T-cell (primary cell): ENCODE measurements at regions not wholly inside any gene's neighbourhood (a gene's known extent, or its start where the extent isn't known, plus 50 kb on each side); places are given as distances from the start of the nearest gene placed in this dataset.

ENCODE experiments used
- ATAC-seq, 4 experiments: fragments of 200-7000 bp in 3 of 4; fragments of 150-1000 bp in 1 of 4; cut with Tn5 transposase; replicated peaks in 1 of 4; 1 replicate in 3 of 4; 2 replicates in 1 of 4; pipeline ENCODE4 v1.10.0; 2021; ENCODE audit warnings: moderate library complexity in 3 of 4, mild to moderate bottlenecking in 2 of 4, moderate number of reproducible peaks in 1 of 4
- CTCF ChIA-PET, 2 donors: fragments of 300-600 bp; sonication (Branson Sonifier 250); formaldehyde crosslinking; loops; one replicate each; lab custom pipeline; 2022; ENCODE audit warnings: antibody characterized with exemption in 2 of 2; lab: Charles Lee
- POLR2A ChIA-PET, 2 donors: fragments of 300-600 bp; sonication (Branson Sonifier 250); formaldehyde crosslinking; loops; one replicate each; lab custom pipeline; 2022; ENCODE audit warnings: antibody characterized with exemption in 2 of 2; lab: Charles Lee
- DNase-seq, 35 experiments: peaks; one replicate each; pipeline versions ENCODE4 v3.0.0 to v3.0.0-alpha.2; 2013 to 2023
- H3K27ac ChIP-seq: one replicate; pipeline ENCODE4 v1.5.1; 2013; ENCODE audit warnings: low read length
- H3K27me3 ChIP-seq, 2 experiments: replicated peaks in 1 of 2; 1 replicate in 1 of 2; 2 replicates in 1 of 2; pipeline versions ENCODE4 v1.6.1 to v1.7.0; 2013; ENCODE audit warnings: low read length in 1 of 2, mixed read lengths in 1 of 2; ENCODE audit not compliant: control insufficient read depth in 2 of 2, insufficient read depth in 2 of 2; ENCODE audit errors: extremely low read depth in 1 of 2
- H3K36me3 ChIP-seq, 2 donors: 1 replicate in 1 of 2; 2 replicates in 1 of 2; pipeline versions ENCODE4 v1.6.1 to v1.7.0; 2013; ENCODE audit warnings: low read length in 1 of 2; ENCODE audit not compliant: control insufficient read depth in 2 of 2, insufficient read depth in 1 of 2; ENCODE audit errors: extremely low read depth in 1 of 2
- H3K4me1 ChIP-seq, 2 experiments: 1 replicate in 1 of 2; 2 replicates in 1 of 2; pipeline versions ENCODE4 v1.6.1 to v1.7.0; 2013; ENCODE audit warnings: low read length in 2 of 2, mixed read lengths in 1 of 2; ENCODE audit not compliant: insufficient read depth in 2 of 2, control insufficient read depth in 1 of 2; ENCODE audit errors: extremely low read depth in 1 of 2
- H3K4me3 ChIP-seq, 2 donors: 1 replicate in 1 of 2; 2 replicates in 1 of 2; pipeline versions ENCODE4 v1.5.1 to v1.7.0; 2013; ENCODE audit warnings: mild to moderate bottlenecking in 2 of 2, low read length in 1 of 2, moderate library complexity in 1 of 2; ENCODE audit not compliant: control insufficient read depth in 1 of 2; ENCODE audit errors: extremely low read depth in 1 of 2
- H3K9me3 ChIP-seq: 2 replicates; pipeline ENCODE4 v1.7.0; 2013
- H3K27ac Mint-ChIP-seq, 2 donors: one replicate each; pipeline ENCODE4 v1.8.0; 2020 to 2021; ENCODE audit warnings: mild to moderate bottlenecking in 2 of 2, mixed read lengths in 2 of 2
- H3K27me3 Mint-ChIP-seq, 2 donors: one replicate each; pipeline ENCODE4 v1.8.0; 2021 to 2022; ENCODE audit warnings: mixed read lengths in 2 of 2
- H3K36me3 Mint-ChIP-seq: one replicate; pipeline ENCODE4 v1.8.0; 2021; ENCODE audit warnings: mixed read lengths
- H3K4me1 Mint-ChIP-seq, 3 donors: one replicate each; pipeline ENCODE4 v1.8.0; 2020 to 2022; ENCODE audit warnings: mixed read lengths in 3 of 3, mild to moderate bottlenecking in 1 of 3
- H3K4me3 Mint-ChIP-seq, 3 donors: one replicate each; pipeline ENCODE4 v1.8.0; 2020 to 2022; ENCODE audit warnings: mild to moderate bottlenecking in 3 of 3, mixed read lengths in 3 of 3, moderate library complexity in 3 of 3
- H3K9me3 Mint-ChIP-seq, 3 donors: one replicate each; pipeline ENCODE4 v1.8.0; 2020 to 2022; ENCODE audit warnings: mixed read lengths in 3 of 3
- WGBS: methylation state at CpG from one replicate; pipeline ENCODE4 v1.1.5; 2013; ENCODE audit warnings: missing lambda C conversion rate; ENCODE audit not compliant: insufficient coverage; 5-methylcytosine and 5-hydroxymethylcytosine counted together

DNA sequence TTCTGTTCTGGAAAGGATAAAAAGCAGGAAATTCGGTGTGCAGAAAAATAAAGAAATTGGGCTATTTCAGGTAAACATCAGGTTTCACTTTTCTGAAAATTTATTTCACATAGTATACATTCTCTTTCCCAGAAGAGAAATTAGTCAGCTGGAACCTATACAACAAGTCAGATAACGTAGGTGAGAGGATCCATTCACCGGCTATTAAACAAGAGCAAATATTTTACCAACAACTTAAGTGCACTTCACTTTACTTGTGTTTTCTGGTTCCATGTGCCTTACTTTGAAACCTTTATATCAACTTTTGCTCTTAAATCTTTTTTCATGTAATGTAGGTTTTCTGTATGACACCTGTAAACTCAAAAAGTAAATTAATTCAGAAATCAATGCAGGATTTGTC lies 839.7 kb downstream of the CDH11 start:
- H3K36me3 Mint-ChIP-seq: no peaks in the 10 kb centered on the region

DNA sequence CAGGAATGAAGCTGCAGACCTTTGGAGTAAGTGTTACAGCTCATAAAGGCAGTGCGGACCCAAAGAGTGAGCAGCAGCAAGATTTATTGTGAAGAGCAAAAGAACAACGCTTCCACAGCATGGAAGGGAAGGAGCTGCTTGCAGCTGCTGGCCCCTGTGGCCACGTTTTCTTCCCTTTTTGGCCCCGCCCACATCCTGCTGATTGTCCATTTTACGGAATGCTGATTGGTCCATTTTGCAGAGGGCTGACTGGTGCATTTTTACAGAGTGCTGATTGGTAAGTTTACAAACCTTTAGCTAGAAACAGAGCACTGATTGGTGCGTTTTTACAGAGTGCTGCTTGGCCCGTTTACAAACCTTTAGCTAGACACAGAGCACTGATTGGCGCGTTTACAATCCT lies 841.5 kb downstream of the CDH11 start:
- DNase-seq (no peak), ATAC-seq (no peak)
- Histone ChIP-seq H3K36me3 (no peaks in the 10 kb centered on the region), H3K27me3 (no peaks in the 10 kb centered on the region), H3K4me3 (no peak overlapping the region), H3K27ac (no peak overlapping the region), H3K9me3 (no peaks in the 10 kb centered on the region), H3K4me1 (no peaks in the 10 kb centered on the region)
- ChIA-PET POLR2A (no interaction called here), CTCF (interaction anchor here in 1 of 2 donors (0.6 kb wide), 1 partner anchor 9 kb away, joined by 3 read pairs; no protein-coding TSS in a partner anchor)
- Mint-ChIP-seq H3K4me1 (no peaks in the 10 kb centered on the region), H3K27me3 (no peaks in the 10 kb centered on the region), H3K27ac (no peak overlapping the region), H3K36me3 (no peaks in the 10 kb centered on the region), H3K9me3 (peaks cover 20 to 40% (median 40%) of the 10 kb centered on the region in 3 donors), H3K4me3 (no peak overlapping the region)
- 86% methylated on average over 2 of the region's 9 CpGs for WGBS

More for the DNA sequence above, 839.7 kb downstream of the CDH11 start:
- no peaks in the 10 kb centered on the region for H3K4me1 Mint-ChIP-seq
- ChIA-PET CTCF (no interaction called here), POLR2A (no interaction called here)
- H3K27me3 Mint-ChIP-seq: no peaks in the 10 kb centered on the region
- DNase-seq (no peak), ATAC-seq (no peak)
- peaks cover 2% of the 10 kb centered on the region for H3K9me3 ChIP-seq
- no peaks in the 10 kb centered on the region for H3K4me1 ChIP-seq
- no peak overlapping the region for H3K4me3 Mint-ChIP-seq
- no peak overlapping the region for H3K27ac Mint-ChIP-seq
- H3K9me3 Mint-ChIP-seq: peaks cover 20 to 33% (median 33%) of the 10 kb centered on the region in 3 donors
- WGBS: no CpG with 5 or more reads among the region's 3 CpGs
- no peak overlapping the region for H3K27ac ChIP-seq
- H3K4me3 ChIP-seq: no peak overlapping the region
- H3K27me3 ChIP-seq: no peaks in the 10 kb centered on the region
- no peaks in the 10 kb centered on the region for H3K36me3 ChIP-seq

DNA sequence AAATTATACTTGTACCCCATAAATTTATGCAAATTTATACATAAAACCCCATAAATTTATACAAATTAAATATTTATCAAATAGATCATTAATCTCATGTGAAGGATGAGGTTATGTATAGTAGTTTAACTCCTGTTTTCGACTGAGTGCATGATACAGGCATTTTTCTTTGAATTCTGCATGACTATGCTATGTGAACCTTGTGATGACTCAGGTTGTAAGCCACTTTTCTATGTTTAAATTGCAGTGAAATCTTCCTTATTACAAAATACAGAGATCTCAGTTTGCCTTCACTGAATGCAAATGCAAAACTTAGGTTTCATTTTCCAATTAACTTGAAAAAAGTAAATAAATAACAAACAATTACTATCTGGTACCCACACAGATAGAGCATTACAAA lies 843.7 kb downstream of the CDH11 start:
- Mint-ChIP-seq H3K27me3 (no peaks in the 10 kb centered on the region), H3K9me3 (peaks cover 20 to 36% (median 32%) of the 10 kb centered on the region in 3 donors), H3K4me3 (no peak overlapping the region), H3K36me3 (no peaks in the 10 kb centered on the region), H3K4me1 (no peaks in the 10 kb centered on the region), H3K27ac (no peak overlapping the region)
- POLR2A ChIA-PET: no interaction called here
- Histone ChIP-seq H3K27me3 (no peaks in the 10 kb centered on the region), H3K36me3 (no peaks in the 10 kb centered on the region), H3K9me3 (peaks cover under 1% of the 10 kb centered on the region), H3K27ac (no peak overlapping the region), H3K4me3 (no peak overlapping the region), H3K4me1 (no peaks in the 10 kb centered on the region)
- WGBS: no CpG with 5 or more reads among the region's 1 CpG
- no peak for DNase-seq
- CTCF ChIA-PET: no interaction called here
- ATAC-seq: no peak

DNA sequence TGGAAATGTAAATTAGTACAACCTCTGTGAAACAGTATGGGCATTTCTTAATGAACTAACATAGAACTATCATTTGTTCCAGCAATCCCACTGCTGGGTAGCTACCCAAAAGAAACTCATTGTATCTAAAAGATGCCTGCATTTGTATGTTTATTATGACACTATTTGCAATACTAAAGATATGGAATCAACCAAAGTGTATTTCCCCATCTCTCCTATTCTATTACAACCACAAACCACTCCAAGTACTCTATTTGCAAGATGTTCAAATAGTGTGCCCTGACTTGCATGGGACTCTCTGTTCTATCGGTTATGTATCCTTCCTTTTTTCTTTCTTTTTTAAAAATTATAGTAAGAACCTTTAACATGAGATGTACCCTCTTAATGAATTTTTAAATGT lies 845.2 kb downstream of the CDH11 start:
- Mint-ChIP-seq H3K9me3 (peaks cover 31 to 42% (median 34%) of the 10 kb centered on the region in 3 donors), H3K36me3 (no peaks in the 10 kb centered on the region), H3K27ac (no peak overlapping the region), H3K27me3 (no peaks in the 10 kb centered on the region), H3K4me3 (no peak overlapping the region), H3K4me1 (no peaks in the 10 kb centered on the region)
- H3K4me1 ChIP-seq: no peaks in the 10 kb centered on the region
- H3K27me3 ChIP-seq: no peaks in the 10 kb centered on the region
- no CpG with 5 or more reads among the region's 1 CpG for WGBS
- H3K27ac ChIP-seq: no peak overlapping the region
- H3K36me3 ChIP-seq: no peaks in the 10 kb centered on the region
- CTCF ChIA-PET: no interaction called here
- H3K9me3 ChIP-seq: peaks cover 2% of the 10 kb centered on the region
- H3K4me3 ChIP-seq: no peak overlapping the region
- POLR2A ChIA-PET: no interaction called here
- ATAC-seq: no peak
- no peak for DNase-seq

DNA sequence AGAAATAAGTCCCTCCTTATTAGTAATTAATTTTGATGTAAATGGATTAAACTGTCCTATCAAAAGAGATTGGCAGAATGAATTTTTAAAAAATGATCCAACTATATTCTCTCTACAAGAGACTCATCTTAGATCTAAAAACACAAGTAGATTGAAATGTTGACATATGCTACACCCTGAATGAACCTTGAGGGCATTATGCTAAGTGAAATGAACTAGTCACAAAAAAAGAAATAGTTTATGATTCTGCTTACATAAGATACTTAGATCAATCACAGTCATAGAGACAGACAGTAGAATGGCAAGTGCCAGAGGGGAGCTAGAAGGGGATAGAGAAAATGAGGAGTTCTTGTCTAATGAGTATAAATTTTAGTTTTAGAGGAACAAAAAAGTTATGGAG lies 849.8 kb downstream of the CDH11 start:
- Mint-ChIP-seq H3K4me3 (no peak overlapping the region), H3K27ac (no peak overlapping the region), H3K27me3 (no peaks in the 10 kb centered on the region), H3K9me3 (peaks cover 15 to 38% (median 24%) of the 10 kb centered on the region in 3 donors), H3K36me3 (no peaks in the 10 kb centered on the region), H3K4me1 (no peaks in the 10 kb centered on the region)
- Histone ChIP-seq H3K4me3 (no peak overlapping the region), H3K27me3 (no peaks in the 10 kb centered on the region), H3K9me3 (peaks cover 2% of the 10 kb centered on the region), H3K36me3 (no peaks in the 10 kb centered on the region), H3K4me1 (no peaks in the 10 kb centered on the region), H3K27ac (no peak overlapping the region)
- ChIA-PET POLR2A (no interaction called here), CTCF (no interaction called here)
- DNase-seq: no peak
- no peak for ATAC-seq

DNA sequence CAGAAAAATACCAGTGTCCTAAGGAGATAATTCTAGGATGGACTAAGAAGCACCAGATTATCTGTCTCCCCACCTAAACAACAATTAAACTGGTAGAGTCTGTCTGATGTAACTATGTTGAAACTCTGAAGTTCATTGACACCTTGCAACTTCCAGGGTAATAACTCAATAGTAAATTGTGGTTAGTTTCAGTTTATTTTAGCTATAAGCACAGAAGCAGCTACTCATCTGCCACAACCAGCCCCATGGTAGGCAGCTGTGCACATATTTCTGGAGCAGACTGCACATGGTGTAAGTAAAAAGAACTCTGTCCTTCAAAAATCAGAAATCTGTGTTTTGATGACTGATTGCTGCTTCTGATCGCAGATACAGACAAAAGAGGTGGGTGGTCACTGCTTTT lies 852.1 kb downstream of the CDH11 start:
- Histone ChIP-seq H3K4me1 (no peaks in the 10 kb centered on the region), H3K27me3 (no peaks in the 10 kb centered on the region), H3K36me3 (no peaks in the 10 kb centered on the region), H3K9me3 (peaks cover 2% of the 10 kb centered on the region), H3K27ac (no peak overlapping the region), H3K4me3 (no peak overlapping the region)
- ChIA-PET CTCF (no interaction called here), POLR2A (no interaction called here)
- DNase-seq: no peak
- Mint-ChIP-seq H3K4me3 (no peak overlapping the region), H3K9me3 (peaks cover 19 to 33% (median 24%) of the 10 kb centered on the region in 3 donors), H3K27me3 (no peaks in the 10 kb centered on the region), H3K4me1 (no peaks in the 10 kb centered on the region), H3K27ac (no peak overlapping the region), H3K36me3 (no peaks in the 10 kb centered on the region)
- no peak for ATAC-seq
- WGBS: no CpG with 5 or more reads among the region's 1 CpG

DNA sequence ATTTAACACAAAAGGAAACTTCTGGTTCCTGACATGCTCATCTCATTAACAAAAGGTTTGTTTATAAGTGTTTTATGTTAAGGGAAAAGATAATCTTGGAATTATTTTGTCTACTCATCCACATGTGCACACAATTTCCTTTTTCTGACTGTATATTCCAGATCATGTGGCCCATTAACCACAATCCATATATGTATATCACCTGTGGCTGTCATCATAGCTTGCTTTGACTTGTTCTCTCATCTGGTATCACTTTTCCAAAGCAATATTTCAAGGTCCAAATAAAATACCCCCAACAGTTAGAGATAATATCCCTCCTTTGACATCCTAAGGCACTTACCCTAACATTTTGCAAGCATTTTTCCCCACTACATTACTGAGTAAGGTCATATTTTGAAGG lies 856.1 kb downstream of the CDH11 start:
- ATAC-seq (no peak), DNase-seq (no peak)
- Mint-ChIP-seq H3K4me3 (no peak overlapping the region), H3K4me1 (no peaks in the 10 kb centered on the region), H3K27ac (no peak overlapping the region), H3K36me3 (no peaks in the 10 kb centered on the region), H3K9me3 (peaks cover 16 to 28% (median 24%) of the 10 kb centered on the region in 3 donors), H3K27me3 (no peaks in the 10 kb centered on the region)
- Histone ChIP-seq H3K4me3 (no peak overlapping the region), H3K27me3 (no peaks in the 10 kb centered on the region), H3K9me3 (no peaks in the 10 kb centered on the region), H3K36me3 (no peaks in the 10 kb centered on the region), H3K4me1 (no peaks in the 10 kb centered on the region), H3K27ac (no peak overlapping the region)
- CTCF ChIA-PET: no interaction called here
- POLR2A ChIA-PET: no interaction called here
